AG09319 (cell line): ENCODE measurements at regions not wholly inside any gene's neighbourhood (a gene's known extent, or its start where the extent isn't known, plus 50 kb on each side); places are given as distances from the start of the nearest gene placed in this dataset.

ENCODE experiments used
- DNase-seq: peaks from one replicate; pipeline ENCODE4 v3.0.0-alpha.2; 2010; ENCODE audit warnings: low read depth; ENCODE audit errors: extremely low read depth
- TF ChIP-seq, protein P1 (sequence below): IDR thresholded peaks from 2 replicates; pipeline ENCODE4 v1.5.1; 2011; ENCODE audit warnings: low read depth, mild to moderate bottlenecking, inconsistent platforms, low read length, moderate library complexity

DNA sequence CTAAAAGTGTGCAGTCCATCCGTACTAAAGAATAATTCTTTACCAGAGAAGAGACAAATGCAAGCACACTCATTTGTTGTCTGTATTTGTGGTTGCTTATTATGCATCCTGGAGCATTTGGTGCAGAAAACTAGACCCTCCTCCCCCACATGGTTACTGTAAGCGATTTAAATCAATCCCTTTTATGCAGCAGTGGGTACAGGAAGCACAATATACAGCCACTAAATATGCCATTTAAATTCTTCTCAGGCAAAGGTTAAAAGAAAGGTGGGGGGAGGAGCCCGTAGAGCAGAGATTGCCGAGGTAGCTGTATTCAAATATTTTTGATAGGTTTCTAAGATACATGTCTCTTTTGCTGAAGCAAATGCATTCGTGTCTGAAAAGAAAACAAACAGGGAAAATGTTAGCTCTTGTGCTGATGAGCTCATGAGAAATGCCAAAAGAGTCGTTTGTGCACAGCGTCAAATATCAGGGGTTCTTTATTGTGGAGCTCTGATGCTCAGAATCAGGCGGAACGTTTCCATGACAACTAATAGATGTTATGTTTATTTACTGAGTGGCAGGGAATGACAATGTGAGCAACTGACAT is 131.3 kb upstream of the NPVF start:
- DNase-seq = no peak
- TF ChIP-seq, protein P1, sequence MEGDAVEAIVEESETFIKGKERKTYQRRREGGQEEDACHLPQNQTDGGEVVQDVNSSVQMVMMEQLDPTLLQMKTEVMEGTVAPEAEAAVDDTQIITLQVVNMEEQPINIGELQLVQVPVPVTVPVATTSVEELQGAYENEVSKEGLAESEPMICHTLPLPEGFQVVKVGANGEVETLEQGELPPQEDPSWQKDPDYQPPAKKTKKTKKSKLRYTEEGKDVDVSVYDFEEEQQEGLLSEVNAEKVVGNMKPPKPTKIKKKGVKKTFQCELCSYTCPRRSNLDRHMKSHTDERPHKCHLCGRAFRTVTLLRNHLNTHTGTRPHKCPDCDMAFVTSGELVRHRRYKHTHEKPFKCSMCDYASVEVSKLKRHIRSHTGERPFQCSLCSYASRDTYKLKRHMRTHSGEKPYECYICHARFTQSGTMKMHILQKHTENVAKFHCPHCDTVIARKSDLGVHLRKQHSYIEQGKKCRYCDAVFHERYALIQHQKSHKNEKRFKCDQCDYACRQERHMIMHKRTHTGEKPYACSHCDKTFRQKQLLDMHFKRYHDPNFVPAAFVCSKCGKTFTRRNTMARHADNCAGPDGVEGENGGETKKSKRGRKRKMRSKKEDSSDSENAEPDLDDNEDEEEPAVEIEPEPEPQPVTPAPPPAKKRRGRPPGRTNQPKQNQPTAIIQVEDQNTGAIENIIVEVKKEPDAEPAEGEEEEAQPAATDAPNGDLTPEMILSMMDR = no peak

DNA sequence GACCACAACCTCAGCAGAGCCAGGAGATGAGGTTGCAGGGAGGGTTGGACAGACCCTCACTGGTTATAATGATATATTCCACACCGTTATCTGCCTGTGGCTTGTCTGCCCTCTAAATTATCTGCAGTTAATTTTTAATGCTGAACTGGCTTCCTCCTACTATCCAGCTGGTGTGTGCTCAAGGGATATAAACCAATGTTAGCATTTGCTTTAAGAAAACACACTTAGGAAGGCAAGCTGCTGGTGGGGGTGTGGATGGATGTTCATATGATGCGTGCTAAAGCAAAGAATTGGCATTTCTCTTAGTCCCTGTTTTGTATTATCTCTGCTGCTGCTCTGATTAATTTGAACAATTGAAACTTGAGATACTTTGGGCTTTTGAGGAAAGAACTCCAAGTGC is 132.2 kb upstream of the NPVF start:
- no peak for DNase-seq
- TF ChIP-seq, protein P1 = no peak

DNA sequence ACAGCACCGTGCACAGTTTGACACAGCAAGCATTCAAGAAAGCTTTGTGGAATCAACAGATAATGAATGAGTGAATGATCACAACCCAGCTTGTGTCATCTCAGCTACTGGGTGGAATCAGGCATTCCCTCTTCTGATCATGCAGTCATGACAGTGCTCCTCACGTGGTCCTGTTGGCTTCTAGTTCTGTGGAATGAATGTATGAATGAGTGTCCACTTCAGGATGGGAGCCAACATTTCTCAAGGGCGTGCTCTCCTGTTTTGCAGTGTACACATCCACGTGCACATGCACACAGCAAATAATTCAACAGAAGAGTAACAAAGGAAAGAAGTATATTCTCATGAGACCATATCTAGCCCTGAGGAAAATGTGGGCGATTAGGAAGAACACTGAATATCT is 133.1 kb upstream of the NPVF start:
- no peak for DNase-seq
- TF ChIP-seq, protein P1 = no peak

DNA sequence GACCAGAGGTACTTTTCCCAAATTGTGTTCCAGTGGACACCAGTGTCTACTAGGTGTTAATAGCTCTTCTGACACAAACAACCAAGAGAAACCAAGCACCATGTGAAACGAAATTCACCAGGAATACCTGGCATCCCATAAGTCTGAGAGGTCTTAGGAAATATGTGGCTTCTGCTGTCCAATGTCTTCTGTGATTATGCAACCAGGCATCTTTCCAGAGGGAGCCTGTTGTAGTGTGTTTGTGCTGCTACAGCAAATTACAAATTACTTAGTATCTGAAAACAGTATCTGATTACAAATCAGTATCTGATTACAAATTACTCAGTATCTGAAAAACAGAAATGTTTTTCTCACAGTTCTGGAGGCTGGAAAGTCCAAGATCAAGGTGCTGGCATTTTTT is 133.6 kb upstream of the NPVF start:
- no peak for DNase-seq
- TF ChIP-seq, protein P1 = no peak

DNA sequence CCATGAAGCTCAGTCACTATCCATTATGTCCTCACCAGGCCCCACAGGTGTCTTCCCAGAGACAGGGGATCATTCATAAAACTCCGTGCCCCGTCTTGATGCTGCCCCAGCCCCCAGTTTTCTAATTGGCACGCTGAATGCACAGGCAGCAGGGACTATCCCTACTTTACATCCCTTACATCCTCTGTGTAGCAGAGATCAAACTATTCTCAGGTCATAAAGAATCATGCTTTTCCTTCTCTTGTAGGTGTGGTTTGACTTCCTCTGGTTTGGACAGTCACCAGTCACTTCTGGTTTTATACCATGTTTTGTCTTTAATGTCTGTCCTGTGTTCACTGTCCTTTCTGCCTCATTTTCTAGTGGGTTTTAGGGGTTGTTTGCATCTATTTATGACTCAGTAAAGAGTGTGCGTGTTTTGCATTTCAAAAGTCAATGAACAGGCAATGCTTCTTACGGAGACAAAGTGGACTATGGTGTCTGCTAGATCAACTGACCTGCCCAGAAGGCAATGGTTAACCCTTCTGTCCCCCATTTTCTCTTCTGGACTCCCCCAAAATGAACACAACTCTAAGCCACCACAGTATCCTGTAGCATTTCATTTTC is 140.4 kb upstream of the NPVF start:
- DNase-seq = no peak
- TF ChIP-seq, protein P1 = no peak

DNA sequence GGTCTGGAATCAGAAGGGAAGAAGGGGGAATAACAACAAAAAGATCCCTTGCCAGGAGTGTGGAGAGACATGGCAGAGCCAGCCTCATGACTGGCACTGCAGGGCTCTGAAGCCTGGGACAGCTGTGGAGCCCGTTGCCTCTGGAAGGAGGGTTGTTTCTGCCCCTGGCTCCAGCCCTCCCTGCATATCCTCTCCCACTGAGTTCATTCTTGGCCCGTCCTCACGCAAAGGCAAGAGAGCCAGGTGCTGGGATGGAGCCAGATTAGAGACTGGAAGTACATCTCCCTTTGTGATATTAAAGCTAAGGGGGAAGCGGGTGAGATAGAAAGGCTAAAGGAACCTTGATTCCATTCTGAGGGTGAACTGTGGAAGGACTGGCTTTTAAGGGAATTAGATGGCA is 141.5 kb upstream of the NPVF start:
- DNase-seq = no peak
- TF ChIP-seq, protein P1 = no peak

DNA sequence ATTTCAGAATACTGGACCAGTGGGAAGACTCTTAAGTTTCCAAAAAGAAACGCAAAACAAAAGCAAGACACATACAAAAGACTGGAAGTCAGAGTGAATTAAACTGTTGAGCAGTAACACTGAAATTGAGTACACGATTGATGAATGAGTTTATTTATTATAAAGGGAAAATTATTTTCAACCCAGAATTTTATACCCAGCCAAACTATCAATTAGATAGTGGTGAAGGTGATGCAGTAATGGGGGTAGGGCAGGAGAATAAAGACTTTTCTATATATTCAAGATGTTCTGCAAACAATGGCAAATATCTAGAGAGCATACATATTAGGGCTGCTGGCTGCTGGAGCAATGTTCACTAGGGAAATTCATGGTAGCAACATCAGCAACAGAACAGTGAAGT is 143.7 kb upstream of the NPVF start:
- TF ChIP-seq, protein P1 = no peak
- DNase-seq = no peak
